HS-5 (cell line): ENCODE measurements at regions not wholly inside any gene's neighbourhood (a gene's known extent, or its start where the extent isn't known, plus 50 kb on each side); places are given as distances from the start of the nearest gene placed in this dataset.
"Not testable (repeated sequence)": the region's sequence is repeated elsewhere in the genome, so short reads cannot be mapped to it uniquely, and the experiment has no call there.

Source experiments
- DNase-seq: peaks from one replicate; pipeline ENCODE4 v3.0.0-alpha.2; 2012; ENCODE audit warnings: low read depth

DNA sequence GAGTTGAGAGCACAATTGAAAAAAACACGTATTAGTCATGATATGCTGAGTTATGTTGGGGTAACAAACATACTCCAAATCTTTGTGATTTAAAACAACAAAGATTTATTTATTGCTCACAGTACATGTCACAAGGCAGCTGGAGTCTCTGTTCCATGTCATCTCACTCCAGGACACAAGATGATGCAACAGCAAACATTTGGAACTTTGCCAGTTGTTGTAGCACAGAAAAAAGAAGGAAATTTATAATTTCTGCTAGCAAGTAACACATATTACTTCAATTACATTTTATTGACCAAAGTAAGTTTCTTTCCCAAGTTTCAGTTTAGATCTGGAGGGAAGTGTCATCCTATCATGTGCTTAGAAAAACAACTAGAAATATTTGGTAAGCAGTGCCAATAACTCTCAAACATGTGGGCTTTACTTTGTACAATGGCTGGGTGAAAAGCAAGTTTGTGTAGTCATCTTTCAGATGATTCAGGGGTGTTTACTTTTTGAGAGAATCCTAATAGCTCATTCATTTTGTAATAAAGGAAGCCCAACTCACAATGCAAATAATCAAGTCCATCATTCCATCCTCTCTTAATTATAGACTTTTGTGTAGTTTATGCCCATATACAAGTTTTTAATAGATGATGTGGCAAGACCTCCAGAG lies 452.3 kb downstream of the ZIC3 start:
- no peak for DNase-seq

GRCh38 chrX:138020941-138021340 lies 455.0 kb downstream of the ZIC3 start:
- no peak for DNase-seq

DNA sequence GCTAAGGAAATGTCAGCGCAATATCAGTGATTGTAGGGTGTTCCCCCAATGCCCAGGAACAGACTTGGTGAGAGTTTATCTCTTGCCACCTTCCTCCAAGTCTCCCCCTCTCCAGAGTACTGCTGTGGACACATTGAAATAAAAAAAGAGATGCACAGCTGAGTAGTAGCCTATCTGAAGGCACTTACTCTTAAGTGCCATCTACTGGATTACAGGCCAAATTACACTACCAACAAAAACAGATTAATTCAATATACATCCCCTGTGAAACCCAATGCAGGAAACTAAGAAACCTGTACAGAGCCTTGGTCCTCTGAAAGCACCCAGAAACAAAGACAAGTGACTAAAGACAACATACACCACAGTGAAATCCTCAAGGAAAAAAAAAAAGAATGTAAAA lies 460.3 kb downstream of the ZIC3 start:
- DNase-seq, result no peak

DNA sequence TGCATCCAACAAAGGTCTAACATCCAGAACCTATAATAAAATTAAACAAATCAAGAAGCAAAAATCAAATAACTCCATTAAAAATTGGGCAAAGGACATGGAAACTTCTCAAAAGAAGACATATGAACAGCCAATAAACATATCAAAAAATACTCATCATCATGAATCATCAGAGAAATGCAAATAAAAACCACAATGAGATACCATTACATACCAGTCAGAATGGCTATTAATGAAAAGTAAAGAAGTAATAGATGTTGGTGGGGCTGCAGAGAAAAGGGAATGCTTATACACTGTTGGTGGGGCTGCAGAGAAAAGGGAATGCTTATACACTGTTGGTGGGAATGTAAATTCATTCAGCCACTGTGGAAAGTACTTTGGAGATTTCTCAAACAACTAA lies 465.8 kb downstream of the ZIC3 start:
- DNase-seq, result no peak

- no peak for DNase-seq
Observed at GRCh38 chrX:138034136-138034535, 468.2 kb downstream of the ZIC3 start.

DNA sequence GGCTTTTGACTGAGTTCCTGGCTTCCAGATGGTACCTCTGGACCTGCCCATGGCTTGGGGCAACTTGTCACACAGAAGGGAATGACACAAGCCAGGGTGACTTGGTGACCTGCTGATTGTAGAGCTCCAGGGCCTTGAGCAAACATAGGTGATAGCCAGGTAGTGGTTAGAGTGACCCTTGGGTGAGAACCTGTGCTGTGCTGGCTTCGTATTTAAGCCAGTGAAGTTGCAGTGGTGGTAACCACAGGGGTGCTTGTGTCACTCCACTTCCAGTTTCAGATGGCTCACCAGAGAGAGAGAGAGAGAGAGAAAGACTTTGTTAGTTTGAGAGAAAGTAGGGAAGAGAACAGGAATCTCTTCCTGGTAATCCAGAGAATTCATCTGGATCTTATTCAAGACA lies 471.6 kb downstream of the ZIC3 start:
- no peak for DNase-seq

DNA sequence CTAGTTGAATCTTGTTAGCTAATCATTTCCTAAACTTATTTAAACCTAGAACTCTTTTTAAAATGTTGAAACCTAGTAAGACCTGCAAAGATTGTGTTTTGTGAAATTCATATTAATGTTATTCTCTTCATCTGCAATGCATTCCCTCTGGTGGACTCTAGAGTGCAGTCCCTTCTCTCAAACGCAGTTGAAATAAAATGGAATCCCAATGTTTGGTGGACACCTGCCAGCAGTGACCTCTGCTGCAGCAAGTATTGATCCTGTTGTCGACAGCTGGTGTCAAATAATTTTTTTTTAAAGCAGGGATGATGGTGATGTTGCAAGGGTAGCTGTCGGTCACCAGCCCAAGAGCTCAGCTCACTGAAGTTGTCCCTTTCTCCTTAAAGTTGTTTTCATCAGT lies 492.0 kb downstream of the ZIC3 start:
- DNase-seq, result no peak

DNA sequence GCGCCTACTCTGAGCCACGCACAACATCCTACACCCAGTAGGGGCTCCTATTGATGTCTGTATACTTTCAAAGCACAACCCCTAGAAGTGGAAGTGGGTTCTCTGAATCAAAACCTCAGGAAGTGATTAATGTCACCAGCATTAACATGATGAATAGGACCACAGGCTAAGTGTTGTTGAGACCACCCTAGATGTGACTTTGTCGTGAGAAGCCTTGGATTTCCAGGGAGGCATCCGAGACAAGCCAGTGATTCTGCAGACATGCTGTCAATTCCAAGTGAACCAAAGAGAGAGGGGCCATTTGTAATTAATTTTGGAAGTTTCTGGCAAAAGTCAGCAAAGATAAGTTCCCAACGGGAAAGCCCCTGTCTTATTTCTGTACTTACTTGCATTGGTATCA lies 493.0 kb downstream of the ZIC3 start:
- DNase-seq, result no peak

DNA sequence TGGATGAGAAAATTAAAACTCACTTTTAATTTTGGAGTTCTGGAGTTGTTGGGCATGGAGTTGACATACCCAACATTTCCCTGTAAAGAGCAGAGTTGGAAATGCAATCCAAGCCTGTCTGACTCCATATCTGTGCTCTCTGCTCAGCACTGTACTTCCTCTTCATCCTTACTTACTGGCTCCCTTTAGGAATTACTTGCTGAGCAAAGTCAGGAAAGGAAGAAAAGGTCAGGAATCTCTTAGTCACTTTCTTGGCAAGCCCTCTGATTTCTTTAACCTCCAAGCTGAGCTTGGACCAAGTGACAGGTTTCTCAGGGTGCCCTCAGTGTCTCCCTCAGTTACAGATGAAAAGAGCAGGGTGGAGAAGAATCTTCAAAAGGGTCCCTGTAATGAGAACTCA lies 501.5 kb downstream of the ZIC3 start:
- DNase-seq, result no peak

DNA sequence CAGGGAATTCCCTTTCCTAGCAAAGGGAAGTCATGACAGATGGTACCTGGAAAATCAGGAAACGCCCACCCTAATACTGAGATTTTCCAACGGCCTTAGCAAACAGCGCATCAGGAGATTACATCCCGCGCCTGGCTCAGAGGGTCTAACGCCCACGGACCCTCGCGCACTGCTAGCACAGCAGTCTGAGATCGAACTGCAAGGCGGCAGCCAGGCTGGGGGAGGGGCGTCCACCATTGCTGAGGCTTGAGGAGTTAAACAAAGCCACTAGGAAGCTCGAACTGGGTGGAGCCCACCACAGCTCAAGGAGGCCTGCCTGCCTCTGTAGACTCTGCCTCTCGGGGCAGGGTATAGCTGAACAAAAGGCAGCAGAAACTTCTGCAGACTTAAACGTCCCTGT lies 507.7 kb downstream of the ZIC3 start:
- no peak for DNase-seq

GRCh38 chrX:138082251-138082650 lies 516.3 kb downstream of the ZIC3 start:
- no peak for DNase-seq

- no peak for DNase-seq
Observed at GRCh38 chrX:138082896-138083295, 517.0 kb downstream of the ZIC3 start.

- DNase-seq, result not testable (repeated sequence)
Observed at GRCh38 chrX:138110910-138111309, 545.0 kb downstream of the ZIC3 start.

DNA sequence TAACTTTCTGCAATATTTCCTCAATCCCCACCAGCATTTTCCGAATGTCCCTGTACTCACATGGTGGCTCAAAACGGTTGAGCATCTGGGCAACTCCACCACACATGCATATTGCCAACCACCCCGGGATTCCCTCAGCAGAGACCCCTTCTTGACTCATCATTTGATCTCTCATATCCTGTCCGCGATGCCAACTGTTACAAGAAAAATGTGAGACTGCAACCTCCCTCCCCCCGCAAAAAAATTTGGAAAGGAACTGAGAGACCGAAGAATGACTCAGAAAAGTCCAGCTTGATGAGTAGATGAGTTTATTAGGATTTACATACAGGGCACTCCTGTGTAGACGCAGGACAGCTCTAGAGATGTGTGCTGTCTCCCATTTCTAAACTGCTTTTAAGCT lies 561.4 kb downstream of the ZIC3 start:
- peak; percentile 0 for DNase-seq

DNA sequence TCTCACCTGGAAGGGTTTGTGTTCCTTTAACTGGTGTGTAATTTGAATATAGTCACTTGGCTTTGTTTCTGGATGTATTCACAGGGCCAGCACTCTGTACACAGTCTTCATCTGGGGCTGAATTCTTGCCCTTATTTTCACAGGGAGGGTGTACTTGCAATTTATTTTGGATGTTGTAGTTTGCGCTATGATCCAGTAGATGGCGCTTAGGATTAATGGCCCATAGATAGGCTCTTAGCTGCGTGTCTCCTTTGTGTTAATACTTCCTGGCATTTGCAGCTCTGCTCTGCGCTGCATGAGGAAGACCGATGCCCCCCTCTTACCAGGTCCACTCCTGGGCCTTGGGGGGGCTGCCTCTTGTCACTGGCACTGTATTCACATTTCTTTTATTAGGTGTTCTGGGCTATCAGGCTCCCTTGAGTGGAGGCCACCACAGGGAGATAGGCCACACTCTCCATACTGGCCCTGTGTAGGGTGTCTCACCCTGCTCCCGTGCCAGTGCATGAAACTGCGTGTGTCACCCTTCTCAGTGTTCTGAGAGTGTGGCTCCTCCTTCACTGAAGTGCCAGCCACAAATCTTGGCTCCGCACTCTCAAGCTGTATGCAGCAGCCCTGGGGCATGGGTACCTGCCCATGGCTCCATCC lies 562.2 kb downstream of the ZIC3 start:
- DNase-seq, result no peak

GRCh38 chrX:138150709-138151108 lies 560.8 kb downstream of the FGF13 start:
- DNase-seq, result no peak

DNA sequence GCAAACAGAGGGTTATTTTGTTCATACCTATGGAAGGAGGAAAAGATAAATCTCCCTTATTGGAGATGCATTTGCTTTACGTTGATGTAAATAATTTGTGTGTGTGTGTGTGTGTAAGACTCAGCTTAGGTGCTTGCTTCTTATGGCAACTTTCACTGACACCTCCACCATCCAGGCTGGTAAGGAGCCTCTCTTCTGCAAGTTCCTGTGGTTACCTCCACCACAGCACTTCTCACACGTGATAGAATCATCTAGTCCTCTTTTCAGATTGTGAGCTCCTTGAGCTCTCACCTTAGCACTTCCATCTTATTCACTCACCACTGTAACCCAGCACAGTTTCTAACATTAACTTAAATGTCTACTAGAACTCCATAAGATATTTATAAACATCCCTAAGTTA lies 553.7 kb downstream of the FGF13 start:
- no peak for DNase-seq

GRCh38 chrX:138191998-138192397 lies 519.5 kb downstream of the FGF13 start:
- no peak for DNase-seq

- no peak for DNase-seq
Observed at GRCh38 chrX:138229718-138230117, 481.8 kb downstream of the FGF13 start.

- no peak for DNase-seq
Observed at GRCh38 chrX:138240266-138240665, 471.3 kb downstream of the FGF13 start.

DNA sequence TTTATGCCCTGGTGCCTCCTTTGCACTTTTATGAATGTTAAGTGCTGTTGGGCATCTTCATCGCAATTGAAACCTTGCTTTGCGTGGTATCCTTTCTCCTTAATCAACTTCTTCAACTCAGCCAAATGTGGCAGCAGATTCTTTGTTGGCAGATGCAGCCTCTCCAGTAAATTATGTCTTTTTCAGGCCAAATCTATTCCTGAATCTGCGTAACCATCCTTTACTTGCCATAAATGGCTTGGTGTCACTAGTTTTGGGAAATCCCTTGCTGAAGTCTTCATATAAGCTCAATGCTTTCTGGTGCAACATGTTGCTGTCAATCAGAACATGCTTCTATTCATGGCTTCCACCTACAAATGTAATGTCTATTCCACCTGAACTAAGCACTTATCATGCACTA lies 457.5 kb downstream of the FGF13 start:
- no peak for DNase-seq

DNA sequence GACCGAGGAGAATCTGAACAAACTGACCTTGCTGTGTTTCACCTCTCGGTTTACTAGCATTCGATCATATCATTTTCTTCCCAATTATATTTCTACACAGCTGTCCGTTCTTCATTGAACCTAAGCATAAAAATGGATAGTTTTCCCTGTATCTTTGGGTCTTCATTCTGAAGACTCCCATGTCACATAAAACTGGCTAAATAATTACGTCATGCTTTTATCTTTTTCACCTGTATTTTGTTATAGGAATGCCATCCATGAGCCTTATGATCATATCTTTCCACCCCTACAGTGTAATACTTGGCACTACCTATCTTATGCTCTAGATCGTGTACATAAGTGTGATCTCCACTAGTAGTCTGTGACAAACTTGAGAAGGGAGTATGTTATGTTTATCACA lies 456.1 kb downstream of the FGF13 start:
- no peak for DNase-seq

- not testable (repeated sequence) for DNase-seq
Observed at GRCh38 chrX:138264095-138264494, 447.4 kb downstream of the FGF13 start.

DNA sequence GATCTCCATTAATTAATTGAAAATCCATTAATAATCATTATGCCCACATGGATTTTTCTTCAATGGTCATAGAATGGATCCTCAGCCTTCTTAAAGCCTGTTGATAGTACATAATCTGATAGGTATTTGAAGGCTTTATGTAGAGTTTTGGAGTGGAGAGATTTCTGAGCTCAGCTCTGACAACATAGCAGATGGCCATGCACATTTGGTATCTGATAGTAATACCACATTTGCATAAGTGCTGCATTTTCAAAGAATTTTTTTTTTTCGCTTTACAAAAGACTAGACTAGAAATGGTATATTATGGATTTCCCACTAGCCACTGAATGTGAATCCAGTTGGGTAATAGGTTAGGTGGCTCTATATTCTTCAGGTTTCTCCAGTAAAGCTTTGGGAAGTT lies 440.6 kb downstream of the FGF13 start:
- DNase-seq, result no peak
